GM19043 (cell line): ENCODE measurements at regions not wholly inside any gene's neighbourhood (a gene's known extent, or its start where the extent isn't known, plus 50 kb on each side); places are given as distances from the start of the nearest gene placed in this dataset.
A peak's percentile ranks its signal among the peaks of the same experiment; 100 is the strongest.
"Not testable (repeated sequence)": the region's sequence is repeated elsewhere in the genome, so short reads cannot be mapped to it uniquely, and the experiment has no call there.

Experiments
- ATAC-seq: cut with Tn5 transposase; IDR thresholded peaks from one replicate; pipeline ENCODE4 v1.9.1; 2021; ENCODE audit warnings: low read depth; ENCODE audit not compliant: unreplicated experiment

DNA sequence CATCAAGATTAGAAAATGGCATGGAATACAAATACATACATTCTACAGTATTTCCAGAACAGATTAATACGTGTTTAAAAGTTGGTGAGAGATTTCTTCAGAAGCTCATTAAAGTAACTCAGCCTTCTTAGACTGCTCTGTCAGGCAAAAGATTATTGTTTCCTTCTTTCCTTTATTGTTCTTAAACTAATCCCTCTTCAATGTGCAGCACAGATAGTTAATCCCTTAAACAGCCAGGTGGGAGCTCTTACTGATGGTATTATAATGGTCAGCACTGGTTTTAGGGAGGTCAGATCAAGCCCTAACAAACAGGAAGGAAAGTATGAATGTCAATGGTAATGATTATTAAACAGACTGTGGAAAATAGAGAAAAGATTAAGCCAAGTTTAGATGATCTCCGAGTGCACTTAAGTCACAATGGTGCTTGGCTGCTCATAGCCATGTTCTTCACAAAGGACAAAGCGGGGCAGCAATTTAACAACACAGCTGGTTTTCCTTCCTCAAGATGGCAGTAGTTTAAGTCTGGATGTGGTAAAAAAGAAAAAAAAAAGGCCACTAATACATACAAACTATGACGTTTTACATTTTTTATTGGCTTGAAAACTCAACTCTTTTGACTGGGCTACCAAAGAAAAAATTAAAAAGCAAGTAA is 992.6 kb downstream of the PCDH9 start:
- ATAC-seq = no peak

DNA sequence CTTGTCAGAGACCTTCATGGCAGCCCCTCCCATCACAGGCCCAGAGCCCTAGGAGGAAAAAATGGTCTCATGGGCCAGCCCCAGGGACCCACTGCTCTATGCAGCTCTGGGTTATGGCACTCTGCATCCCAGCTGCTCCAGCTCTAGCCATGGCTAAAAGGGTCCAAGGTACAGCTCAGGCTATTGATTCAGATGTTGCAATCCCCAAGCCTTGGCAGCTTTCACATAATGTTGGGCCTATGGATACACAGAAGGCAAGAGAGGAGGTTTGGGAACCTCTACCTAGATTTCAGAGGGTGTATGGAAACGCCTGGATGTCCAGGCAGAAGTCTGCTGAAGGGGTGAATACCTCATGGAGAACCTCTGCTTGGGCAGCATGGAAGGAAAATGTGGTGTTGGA is 996.0 kb downstream of the PCDH9 start:
- ATAC-seq = no peak

DNA sequence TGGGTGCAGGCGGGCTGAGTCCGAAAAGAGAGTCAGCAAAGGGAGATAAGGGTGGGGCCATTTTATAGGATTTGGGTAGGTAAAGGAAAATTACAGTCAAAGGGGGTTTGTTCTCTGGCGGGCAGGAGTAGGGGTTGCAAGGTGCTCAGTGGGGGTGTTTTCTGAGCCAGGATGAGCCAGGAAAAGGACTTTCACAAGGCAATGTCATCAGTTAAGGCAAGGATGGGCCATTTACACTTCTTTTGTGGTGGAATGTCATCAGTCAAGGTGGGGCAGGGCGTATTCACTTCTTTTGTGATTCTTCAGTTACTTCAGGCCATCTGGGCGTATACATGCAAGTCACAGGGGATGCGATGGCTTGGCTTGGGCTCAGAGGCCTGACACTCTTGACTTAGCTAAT is 998.2 kb downstream of the PCDH9 start:
- ATAC-seq = not testable (repeated sequence)

DNA sequence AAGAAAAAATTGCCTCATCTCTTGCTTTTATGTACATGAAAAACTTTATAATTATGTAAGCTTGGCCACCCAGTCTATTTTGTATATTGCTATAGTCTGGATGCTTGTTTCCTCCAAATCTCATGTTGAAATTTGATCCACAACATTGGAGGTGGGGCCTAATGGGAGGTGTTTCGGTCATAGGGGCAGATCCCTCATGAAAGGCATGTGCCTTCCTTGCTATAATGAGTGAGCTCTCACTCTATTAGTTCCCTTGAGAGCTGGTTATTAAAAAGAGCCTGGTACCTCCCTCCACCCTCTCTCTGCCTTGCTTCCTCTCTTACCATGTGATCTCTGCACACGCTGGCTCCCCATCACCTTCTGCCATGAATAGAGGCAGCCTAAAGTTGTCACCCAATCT is 1005.1 kb downstream of the PCDH9 start:
- no peak for ATAC-seq

DNA sequence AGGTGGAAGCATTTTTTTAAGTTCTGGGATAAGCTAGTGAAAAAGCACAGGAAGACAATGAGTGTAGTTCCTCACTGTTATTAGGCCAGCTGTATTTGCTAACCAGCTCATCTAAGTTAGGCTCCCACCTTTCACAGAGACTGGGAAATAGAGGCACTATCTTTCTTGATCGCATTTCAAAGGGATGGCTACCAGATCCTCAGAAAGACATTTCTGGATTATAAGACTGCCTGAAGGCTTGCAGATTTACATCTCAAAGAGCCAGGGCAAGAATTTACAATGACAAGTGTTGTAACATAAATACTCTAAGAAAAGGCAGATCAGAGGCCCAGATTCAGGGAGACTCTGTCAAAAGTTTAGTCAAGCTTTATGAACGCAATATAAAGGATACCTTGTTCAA is 1005.5 kb downstream of the PCDH9 start:
- no peak for ATAC-seq

DNA sequence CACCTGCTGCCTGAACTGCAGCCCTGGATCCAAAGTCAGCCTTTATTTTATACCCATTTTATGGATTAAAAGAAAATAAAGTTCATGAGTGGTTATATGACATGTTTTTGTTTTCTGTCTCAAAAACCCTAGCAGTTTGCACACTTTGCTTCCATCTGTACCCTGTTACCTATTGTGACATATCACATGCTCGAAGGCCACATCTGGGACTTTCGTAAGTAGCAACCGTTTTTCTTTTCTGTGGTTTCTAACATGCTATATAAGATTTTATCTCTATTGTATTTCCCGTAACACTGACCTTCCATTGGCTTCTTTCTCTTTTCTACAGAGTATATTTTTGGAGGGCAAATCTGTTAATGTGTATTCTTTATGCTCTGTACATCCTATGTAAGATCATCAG is 1007.2 kb downstream of the PCDH9 start:
- no peak for ATAC-seq

DNA sequence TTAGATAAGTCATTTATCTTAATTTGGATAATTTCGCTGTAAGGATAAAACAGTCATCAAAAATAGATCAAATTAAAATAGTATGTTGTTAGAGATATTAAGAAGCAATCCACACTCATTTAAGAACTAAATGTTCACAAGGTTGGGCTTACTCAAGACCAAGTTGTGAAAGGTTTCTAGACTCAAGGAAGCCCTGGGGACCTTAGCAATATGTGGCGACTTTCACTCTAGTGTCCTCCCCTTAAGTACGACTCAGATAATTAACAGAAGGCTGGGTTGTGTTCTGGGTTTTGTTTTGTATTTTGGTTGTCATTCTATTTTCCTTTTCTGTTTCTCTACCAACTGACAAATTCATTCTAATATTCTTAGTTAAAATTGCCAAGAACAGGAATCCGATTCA is 1008.0 kb downstream of the PCDH9 start:
- ATAC-seq = no peak

DNA sequence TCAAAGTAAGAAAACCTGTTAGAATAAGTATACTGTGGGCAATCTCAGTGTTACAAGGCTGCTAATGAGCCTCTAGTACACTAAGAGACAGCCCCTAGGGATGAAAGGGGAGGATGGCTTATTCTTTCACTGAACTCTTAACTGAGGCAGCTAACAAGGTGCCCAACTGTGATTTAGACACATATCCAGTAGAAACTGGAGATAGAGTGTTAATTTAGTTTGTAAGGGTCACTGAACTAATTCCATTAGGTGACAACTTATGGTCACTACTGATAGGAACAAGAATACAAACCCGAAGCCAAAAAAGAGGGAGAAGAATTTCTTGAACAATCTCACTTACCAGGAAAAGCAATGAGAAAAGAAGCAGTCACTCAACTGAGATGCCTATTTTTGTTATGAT is 1010.6 kb downstream of the PCDH9 start:
- no peak for ATAC-seq

DNA sequence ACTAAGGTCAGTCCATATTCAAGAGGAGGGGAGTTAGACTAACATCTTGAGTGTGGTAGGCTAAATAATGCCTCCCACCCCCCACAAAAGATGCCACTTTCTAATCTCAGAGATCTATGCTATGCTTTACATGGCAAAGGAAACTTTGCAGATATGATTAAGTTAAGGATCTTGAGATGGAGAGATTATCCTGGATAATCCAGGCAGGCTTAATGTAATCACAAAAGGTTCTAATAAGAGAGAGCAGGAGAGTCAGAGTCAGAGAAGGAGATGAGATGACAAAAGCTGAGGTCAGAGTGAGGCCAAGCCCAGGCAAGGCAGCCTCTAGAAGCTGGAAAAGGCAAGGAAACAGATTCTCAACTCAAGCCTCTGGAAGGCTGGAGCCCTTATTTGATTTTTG is 1011.6 kb downstream of the PCDH9 start:
- ATAC-seq = no peak

DNA sequence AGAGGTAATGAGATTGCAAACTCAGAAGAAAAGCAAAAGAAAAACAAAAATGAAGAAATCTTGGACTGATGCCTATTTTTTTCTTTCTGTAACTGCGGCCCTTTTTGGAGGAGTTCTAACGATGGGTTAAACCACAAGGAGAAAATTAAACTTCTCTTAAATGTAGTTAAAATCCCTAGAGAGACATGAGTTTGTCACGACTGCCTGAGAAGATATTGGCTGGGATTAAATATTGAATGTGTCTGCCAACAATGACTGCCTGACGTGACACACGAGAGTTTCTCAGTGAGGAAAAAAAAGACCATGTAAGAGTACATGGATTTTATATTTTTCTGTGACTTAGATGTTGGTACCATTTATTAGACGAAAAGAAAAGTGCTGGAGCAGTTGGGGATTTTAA is 1013.4 kb downstream of the PCDH9 start:
- ATAC-seq = no peak

DNA sequence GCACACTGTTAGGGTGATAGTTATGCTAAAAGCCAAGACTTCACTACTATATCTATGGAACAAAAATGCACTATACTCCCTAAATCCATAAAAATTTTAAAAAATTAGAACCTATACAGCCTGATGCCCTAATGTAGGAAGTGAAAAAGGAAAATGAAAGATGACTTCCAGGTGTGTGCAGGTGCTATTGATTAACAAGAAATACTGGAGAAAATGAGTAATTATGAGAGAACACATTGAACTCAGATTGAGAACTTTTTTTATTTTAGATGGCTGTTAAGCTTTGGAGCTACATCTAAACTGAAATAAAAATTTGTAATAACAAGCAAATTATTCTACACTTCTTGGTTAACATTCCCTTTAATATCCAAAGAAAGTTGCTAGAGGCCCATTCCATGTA is 1015.7 kb downstream of the PCDH9 start:
- ATAC-seq = no peak

DNA sequence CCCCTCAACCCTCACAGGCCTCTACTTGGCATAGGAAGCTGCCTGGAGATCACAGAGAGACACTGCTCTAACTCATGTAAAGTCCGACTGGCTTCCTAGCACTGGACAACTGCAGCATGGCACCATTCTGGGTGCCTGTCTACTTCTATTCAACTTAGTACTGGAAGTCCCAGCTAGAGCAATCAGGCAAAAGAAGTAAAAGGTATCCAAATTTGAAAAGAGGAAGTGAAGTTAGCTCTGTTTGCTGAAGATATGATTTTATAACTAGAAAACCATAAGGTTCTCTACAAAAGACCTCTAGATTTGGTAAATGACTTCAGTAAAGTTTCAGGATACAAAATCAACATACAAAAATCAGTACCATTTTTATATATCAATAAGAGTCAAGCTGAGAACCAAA is 1017.6 kb downstream of the PCDH9 start:
- ATAC-seq = peak; percentile 49

DNA sequence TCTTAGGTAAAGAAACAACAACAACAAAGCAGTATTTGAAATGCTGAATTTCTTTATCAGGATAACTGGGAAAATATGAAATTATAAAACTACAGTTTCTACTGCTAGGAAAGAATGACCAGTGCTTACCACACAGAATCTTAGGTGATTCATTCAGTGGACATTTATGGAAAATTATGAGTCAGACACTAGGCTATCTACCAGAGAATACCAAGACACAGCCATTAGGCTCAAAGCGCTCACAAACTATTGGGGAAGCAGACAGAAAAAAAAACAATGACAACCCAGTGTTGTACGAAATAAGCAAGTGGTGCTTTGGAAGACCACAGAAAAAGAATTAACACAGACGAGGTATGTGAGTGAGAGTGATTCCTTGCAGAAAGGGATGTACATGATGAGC is 1019.5 kb downstream of the PCDH9 start:
- no peak for ATAC-seq

DNA sequence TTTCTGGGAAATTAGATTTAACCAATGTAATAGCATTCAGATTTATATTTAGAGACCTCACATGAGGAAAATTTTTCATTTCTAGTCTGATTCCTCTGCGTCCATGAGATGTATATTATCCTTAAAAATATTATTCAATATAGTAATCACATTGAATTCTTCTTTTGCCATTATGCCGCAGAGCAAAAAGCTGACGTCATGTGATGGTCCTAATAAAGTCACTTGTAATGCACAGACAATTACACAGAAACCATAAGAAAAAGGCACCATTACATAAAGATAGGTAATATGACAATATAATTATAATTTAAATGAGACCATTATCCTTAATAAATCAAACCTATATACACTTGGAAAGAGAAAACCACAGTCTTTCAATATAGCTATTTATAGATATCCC is 1021.5 kb downstream of the PCDH9 start:
- ATAC-seq = no peak

DNA sequence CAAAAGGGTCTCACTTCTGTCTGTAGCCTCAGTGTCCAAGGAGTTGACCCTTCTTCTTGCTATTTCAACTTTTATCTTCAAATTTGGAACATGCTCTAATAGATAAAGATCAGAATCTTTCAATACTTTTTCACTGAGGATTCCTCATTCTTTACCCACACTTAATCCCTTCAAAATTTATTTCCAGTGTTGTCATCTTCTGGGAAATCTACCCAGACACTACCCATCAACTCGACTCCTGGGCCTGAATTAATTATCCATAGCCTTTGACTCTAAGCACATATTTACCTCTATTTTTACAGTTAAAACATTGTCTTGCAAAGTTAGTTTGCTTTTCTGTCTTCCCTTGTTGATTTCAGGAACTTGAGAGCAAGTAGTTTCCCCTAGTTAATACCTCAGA is 1022.5 kb downstream of the PCDH9 start:
- ATAC-seq = no peak

DNA sequence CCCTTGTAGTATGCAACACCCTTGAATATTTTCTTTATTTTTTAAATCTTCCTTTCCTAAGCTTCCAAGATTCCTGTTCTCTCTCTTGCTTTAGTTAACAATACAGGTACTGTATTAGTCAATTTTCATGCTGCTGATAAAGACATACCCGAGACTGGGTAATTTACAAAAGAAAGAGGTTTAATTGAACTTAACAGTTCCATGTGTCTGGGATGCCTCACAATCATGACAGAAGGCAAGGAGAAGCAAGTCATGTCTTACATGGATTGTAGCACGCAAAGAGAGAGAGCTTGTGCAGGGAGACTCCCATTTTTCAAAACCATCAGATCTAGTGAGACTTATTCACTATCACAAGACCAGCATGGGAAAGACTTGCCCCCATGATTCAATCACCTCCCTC is 1024.3 kb downstream of the PCDH9 start:
- ATAC-seq = no peak

DNA sequence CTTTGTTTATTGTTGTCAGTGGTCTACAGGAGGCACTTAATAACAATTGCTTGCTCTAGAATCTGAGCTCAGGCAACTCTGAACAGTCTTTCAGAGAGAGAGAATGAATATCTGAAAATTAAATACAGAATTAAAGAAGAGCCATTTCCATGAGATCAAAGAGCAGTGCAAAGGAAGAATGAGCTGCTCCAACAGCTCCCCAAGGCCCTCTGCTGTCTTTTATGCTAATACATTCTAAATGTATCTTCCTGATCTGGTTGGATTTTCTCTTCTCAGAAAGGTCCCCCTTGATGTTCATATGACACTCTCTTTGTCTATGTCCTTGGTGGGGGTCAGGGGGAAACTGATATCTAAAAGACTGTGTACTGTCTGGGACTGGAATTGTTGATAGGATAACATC is 1029.6 kb downstream of the PCDH9 start:
- no peak for ATAC-seq

DNA sequence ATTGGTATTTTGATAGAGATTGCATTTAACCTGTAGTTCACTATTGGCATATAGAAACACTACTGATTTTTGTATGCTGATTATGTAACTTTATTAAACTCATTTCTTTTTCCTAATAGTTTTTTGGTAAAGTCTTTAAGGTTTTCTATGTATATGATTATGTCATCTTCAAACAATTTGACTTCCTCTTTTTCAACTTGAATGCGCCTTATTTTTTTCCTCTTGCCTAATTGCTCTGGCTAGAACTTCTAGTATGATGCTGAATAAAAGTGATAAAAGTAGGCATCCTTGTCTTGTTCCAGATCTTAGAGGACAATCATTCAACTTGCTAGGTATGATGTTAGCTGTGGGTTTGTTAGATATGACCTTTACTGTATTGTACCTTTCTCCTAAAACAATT is 1034.9 kb downstream of the PCDH9 start:
- ATAC-seq = no peak

DNA sequence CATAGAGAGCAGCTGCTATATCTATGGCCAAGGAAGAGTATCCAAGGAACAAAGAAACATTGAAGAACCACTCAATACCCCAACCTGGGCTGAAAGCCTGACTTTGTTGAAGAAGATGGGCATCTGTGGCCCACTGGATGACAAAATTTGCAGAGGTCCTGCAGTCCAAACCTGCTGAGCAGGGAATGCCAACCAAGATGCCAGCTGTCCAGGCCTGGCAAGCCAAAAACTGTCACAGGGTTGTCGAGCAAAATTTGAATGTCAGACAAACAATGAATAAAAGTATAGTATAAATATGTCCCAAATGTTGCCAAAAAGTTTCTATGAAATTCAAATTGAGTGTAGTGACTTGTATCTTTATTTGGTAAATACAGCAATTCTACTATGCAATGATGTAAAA is 1040.2 kb downstream of the PCDH9 start:
- ATAC-seq = no peak

DNA sequence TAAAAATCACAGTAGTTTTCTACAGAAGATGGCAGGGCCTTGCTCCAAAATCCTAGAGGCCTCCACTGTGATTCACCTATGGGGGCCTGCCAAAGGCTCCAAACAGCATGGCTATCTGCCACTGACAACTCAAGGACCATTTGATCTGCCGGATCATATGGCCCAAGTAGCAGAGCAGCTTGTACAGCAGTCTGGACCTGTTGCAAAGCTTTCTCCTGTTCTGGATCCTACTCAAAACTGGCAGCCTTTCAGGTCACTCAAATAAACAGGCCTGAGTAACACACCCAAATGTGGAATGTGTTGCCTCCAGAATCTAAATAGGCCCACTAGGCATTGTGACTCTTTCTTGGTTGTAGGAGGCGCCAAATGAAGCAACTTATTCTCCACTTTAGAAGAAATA is 1049.3 kb downstream of the PCDH9 start:
- no peak for ATAC-seq

DNA sequence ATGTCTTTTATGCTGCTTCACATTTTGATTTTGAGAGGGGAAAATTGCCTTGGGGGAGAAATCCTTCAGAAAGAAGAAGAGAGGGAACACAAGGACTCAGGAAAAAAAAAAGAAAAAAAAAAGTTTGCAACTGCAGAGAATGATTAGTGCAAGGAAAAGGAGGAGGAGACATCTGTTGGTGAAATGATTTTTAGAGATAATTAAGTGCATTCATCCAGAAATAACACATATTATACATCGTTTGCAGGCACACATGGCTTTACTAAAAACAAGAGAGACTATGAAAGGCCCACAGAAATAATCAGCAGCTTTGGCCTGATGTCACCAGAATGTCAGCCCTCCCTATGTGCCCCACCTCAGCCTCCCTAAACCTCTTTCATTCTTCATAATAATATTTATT is 1058.2 kb downstream of the PCDH9 start:
- ATAC-seq = no peak

DNA sequence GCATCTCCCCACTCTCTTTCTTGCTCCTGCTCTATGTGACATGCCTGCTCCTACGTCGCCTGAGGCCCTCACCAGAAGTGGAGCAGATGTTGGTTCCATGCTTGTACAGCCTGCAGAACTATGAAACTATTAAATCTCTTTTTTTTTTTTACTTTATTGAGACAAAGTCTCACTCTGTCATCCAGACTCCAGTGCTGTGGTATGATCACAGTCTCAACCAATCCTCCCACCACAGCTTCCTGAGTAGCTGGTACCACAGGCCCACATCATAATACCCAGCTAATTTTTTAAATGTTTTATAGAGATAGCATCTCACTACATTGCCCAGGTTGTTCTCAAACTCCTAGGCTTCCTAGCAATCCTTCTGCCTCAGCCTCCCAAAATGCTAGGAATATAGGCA is 1067.7 kb downstream of the PCDH9 start:
- no peak for ATAC-seq

DNA sequence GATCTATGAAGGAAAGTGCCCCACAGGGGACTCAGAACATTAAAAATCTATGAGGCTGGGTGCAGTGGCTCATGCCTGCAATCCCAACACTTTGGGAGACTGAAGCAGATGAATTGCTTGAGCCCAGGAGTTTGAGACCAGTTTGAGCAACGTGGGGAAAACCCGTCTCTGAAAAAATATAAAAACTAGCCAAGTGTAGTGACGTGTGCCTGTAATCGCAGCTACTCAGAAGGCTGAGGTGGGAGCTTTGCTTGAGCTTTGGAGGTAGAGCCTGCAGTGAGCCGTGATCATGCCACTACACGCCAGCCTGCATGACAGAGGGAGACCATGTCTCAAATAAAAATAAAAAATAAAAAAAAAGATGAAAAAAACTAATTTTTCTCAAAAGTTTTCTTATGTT is 1070.6 kb downstream of the PCDH9 start:
- ATAC-seq = no peak
